ENCODE measurements at regions not wholly inside any gene's neighbourhood (a gene's known extent, or its start where the extent isn't known, plus 50 kb on each side); places are given as distances from the start of the nearest gene placed in this dataset.

DNA sequence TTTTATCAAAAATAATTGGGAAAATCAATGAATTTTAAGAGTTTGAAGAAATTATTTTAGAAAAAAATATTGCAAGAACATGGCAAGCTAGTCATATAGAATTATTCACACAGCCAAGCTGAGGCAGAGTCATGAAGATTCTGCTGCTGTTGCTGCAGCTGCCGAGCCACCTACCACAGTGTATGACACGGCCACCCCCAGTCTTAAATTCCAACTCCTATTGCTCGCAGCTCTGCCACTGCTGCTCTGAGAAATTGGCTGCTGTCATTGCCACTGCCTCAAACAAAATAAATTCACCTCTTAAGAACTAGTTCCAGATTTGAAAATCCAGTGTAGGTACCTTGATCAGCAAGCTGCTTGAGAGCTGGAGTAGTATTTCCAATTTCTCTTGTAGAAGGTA, 1318.8 kb upstream of the ACO1 start:
- no peak for ATAC-seq

GRCh38 chr9:31067418-31067817, 1317.0 kb upstream of the ACO1 start:
- H3K4me3 ChIP-seq, result no peak overlapping the region
- H3K27me3 ChIP-seq, result no peaks in the 10 kb centered on the region
- H3K36me3 ChIP-seq, result no peaks in the 10 kb centered on the region
- no peaks in the 10 kb centered on the region for H3K9me3 ChIP-seq
- H3K4me1 ChIP-seq, result no peaks in the 10 kb centered on the region
- TF ChIP-seq POLR2A (IDR thresholded peaks at IDR 0.05), result no peak
- no peak for ATAC-seq
- WGBS (ENCODE audit: insufficient coverage, low coverage, low lambda C conversion rate, missing lambda C conversion rate), result 17% methylated on average over 2 of the region's 2 CpGs
- DNase-seq, result no peak
- no peak overlapping the region for H3K27ac ChIP-seq
- intact Hi-C loops (cut with DNase I), result no loop called here

More for the DNA sequence above, 1318.8 kb upstream of the ACO1 start:
- Histone ChIP-seq H3K4me3 (no peak overlapping the region), H3K27me3 (no peaks in the 10 kb centered on the region), H3K27ac (no peak overlapping the region), H3K36me3 (no peaks in the 10 kb centered on the region), H3K4me1 (no peaks in the 10 kb centered on the region), H3K9me3 (no peaks in the 10 kb centered on the region)
- TF ChIP-seq, protein P1, sequence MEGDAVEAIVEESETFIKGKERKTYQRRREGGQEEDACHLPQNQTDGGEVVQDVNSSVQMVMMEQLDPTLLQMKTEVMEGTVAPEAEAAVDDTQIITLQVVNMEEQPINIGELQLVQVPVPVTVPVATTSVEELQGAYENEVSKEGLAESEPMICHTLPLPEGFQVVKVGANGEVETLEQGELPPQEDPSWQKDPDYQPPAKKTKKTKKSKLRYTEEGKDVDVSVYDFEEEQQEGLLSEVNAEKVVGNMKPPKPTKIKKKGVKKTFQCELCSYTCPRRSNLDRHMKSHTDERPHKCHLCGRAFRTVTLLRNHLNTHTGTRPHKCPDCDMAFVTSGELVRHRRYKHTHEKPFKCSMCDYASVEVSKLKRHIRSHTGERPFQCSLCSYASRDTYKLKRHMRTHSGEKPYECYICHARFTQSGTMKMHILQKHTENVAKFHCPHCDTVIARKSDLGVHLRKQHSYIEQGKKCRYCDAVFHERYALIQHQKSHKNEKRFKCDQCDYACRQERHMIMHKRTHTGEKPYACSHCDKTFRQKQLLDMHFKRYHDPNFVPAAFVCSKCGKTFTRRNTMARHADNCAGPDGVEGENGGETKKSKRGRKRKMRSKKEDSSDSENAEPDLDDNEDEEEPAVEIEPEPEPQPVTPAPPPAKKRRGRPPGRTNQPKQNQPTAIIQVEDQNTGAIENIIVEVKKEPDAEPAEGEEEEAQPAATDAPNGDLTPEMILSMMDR (IDR thresholded peaks at IDR 0.05), result no peak
- TF ChIP-seq POLR2A (IDR thresholded peaks at IDR 0.05), result no peak
- 48% methylated on average over 3 of the region's 3 CpGs for WGBS (ENCODE audit: insufficient coverage, low coverage, low lambda C conversion rate, missing lambda C conversion rate)
- no peak for DNase-seq
- intact Hi-C loops (cut with DNase I), result no loop called here

GRCh38 chr9:31071606-31072286, 1312.7 kb upstream of the ACO1 start:
- Histone ChIP-seq H3K4me1 (no peaks in the 10 kb centered on the region), H3K27me3 (no peaks in the 10 kb centered on the region), H3K4me3 (no peak overlapping the region), H3K27ac (no peak overlapping the region), H3K36me3 (no peaks in the 10 kb centered on the region), H3K9me3 (no peaks in the 10 kb centered on the region)
- TF ChIP-seq POLR2A (IDR thresholded peaks at IDR 0.05), result no peak
- TF ChIP-seq, protein P1 (IDR thresholded peaks at IDR 0.05), result no peak
- intact Hi-C loops (cut with DNase I), result no loop called here
- 81% methylated on average over 3 of the region's 23 CpGs for WGBS (ENCODE audit: insufficient coverage, low coverage, low lambda C conversion rate, missing lambda C conversion rate)
- ATAC-seq (peak in 1 of 4 donors; percentile 17), DNase-seq (no peak)

GRCh38 chr9:31078175-31078574, 1306.3 kb upstream of the ACO1 start:
- Histone ChIP-seq H3K27me3 (no peaks in the 10 kb centered on the region), H3K4me1 (no peaks in the 10 kb centered on the region), H3K9me3 (no peaks in the 10 kb centered on the region), H3K36me3 (no peaks in the 10 kb centered on the region), H3K27ac (no peak overlapping the region), H3K4me3 (no peak overlapping the region)
- DNase-seq, result no peak
- ATAC-seq, result no peak
- 43% methylated on average over 2 of the region's 2 CpGs for WGBS (ENCODE audit: insufficient coverage, low coverage, low lambda C conversion rate, missing lambda C conversion rate)
- TF ChIP-seq, protein P1 (IDR thresholded peaks at IDR 0.05), result no peak
- no peak for TF ChIP-seq POLR2A (IDR thresholded peaks at IDR 0.05)
- intact Hi-C loops (cut with DNase I), result no loop called here

DNA sequence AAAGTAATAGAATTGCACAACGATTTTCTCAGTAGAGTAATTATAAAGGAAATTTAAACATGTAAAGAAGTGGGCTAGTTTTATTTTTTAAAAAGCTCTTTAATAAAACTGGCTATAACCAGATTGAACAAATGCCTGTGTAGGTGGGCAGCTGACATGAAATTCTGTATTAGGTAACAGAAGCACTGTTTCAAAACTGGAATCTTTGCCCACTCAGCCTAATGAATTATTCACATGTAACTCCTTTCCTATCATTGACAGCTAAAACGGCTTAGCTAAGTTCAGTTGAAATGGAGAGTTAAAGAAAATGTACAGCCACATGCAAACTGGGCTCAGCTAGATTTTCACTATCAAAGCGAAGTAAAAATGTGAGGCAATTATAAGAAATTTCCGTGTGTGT, 1300.1 kb upstream of the ACO1 start:
- TF ChIP-seq, protein P1 (IDR thresholded peaks at IDR 0.05), result no peak
- no peak for TF ChIP-seq POLR2A (IDR thresholded peaks at IDR 0.05)
- H3K9me3 ChIP-seq, result no peaks in the 10 kb centered on the region
- no peak overlapping the region for H3K27ac ChIP-seq
- no peak overlapping the region for H3K4me3 ChIP-seq
- no peaks in the 10 kb centered on the region for H3K36me3 ChIP-seq
- no peaks in the 10 kb centered on the region for H3K4me1 ChIP-seq
- no peaks in the 10 kb centered on the region for H3K27me3 ChIP-seq
- intact Hi-C loops (cut with DNase I), result no loop called here
- DNase-seq (no peak), ATAC-seq (no peak)
- WGBS (ENCODE audit: insufficient coverage, low coverage, low lambda C conversion rate, missing lambda C conversion rate), result 27% methylated on average over 4 of the region's 4 CpGs

All from right lobe of liver (tissue), 6 donors.